HG03139 (cell line): ENCODE measurements at regions not wholly inside any gene's neighbourhood (a gene's known extent, or its start where the extent isn't known, plus 50 kb on each side); places are given as distances from the start of the nearest gene placed in this dataset.
"Not testable (repeated sequence)": the region's sequence is repeated elsewhere in the genome, so short reads cannot be mapped to it uniquely, and the experiment has no call there.

Experiments
- ATAC-seq: cut with Tn5 transposase; IDR thresholded peaks from one replicate; pipeline ENCODE4 v1.9.1; 2021; ENCODE audit not compliant: unreplicated experiment

DNA sequence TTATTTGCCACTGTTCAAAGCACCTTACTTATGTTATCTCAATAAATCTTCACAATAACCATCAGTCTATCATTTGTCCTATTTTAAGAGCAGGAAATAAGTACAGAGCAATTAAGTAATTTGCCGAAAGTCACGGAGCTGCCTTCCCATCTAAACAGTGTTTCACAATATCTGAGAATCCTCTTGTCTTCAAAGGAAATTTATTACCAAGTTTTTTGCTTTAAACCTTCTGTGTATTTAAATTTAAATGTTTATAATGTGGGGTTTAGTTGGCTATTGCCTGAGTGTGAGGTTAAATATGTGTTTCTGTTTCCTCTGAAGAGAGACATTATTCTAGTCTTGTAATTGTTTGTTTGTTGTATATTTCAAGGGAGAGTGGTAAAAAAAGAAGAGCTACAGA, 633.1 kb downstream of the EFNB2 start:
- no peak for ATAC-seq

DNA sequence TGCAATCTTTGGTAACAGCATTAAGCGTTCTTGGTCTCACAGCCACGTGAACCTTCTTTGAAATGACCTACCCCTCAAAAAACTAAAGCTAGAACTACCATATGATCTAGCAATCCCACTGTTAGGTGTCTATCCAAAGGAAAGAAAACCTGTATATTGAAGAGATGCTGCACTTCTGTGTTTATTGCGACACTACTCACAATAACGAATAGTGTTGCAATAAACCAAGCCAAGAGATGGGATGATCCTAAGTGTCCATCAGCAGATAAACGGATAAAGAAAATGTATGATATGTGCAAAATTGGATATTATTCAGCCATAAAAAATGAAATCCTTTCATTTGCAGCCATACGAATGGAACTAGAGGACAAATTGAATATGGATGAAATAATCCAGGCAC, 637.9 kb downstream of the EFNB2 start:
- no peak for ATAC-seq

DNA sequence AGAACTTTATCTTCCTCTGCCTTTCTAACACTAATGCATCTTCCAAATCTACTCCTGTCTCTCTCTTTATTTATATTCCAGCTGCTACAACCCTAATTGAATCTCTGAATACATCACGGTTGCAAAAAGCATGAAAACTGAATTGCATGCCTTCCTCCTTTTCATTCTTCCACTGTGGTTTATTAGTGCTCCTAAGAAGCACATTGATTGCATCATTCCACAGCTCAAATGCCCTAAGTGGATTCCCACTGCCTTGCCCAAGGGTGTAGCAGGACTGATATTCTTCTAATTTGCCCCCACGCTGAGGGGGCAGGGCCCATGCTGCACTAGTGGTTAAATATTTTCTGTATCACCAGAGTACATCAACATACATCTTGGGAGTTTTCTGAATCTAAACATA, 640.8 kb downstream of the EFNB2 start:
- no peak for ATAC-seq

DNA sequence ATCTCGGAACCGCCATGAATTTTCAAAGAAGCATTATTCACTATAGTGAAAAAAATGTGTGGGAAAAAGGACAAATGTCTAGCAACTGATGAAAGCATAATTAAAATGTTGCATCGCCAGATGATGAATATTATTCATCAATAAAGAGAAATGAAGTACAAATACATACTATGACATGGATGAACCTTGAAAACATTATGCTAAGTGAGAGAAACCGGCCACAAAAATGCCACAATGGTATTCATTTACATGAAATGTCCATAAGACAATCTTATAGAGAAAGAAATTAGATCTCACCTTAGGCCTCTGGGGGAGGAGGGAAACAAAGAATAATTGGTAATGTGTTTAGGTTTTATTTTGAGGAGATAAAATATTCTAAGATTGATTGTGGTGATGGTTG, 645.0 kb downstream of the EFNB2 start:
- no peak for ATAC-seq

DNA sequence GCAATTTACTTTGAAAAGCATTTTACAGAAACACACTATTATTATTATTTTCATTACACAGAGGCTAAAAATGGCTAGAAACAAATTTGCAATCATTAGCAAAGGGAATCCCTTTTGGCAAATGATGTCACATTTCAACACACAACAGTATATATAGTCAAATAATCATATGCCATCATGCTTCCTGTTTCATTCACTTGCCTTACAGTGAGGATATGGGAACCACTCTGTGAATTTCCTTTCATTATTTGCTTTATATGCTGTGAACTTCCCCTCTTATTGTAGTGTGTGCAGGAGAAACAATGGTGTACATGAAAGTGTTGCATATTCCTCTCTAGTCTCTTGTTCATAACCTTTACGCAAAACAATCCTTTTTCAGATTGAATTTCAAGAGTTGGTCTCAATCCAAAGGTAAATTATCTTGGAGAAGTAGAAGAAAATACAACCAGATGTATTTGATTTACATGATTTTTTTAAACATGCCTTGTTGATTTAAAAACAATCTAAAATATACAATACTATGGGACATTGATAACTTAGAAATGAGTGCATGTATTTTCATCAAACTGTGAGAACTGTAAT, 657.3 kb downstream of the EFNB2 start:
- no peak for ATAC-seq

DNA sequence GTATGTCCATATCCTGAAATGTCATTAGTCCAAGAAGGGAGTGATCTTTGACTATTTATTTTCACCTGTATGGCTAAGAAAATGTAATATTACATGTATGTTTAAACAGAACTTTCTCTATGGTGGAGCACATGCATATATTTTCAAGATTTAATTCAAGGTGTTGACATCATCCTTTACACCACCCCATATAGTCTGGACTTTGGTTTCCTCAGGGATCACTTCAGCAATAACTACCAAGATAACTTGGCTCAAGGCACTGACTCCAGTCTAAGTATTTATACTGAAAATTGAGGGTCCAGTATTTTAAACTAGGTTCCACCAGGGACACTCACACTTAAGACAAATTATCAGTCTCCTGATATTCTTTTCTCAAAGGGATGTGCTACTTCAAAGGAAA, 660.6 kb downstream of the EFNB2 start:
- no peak for ATAC-seq

DNA sequence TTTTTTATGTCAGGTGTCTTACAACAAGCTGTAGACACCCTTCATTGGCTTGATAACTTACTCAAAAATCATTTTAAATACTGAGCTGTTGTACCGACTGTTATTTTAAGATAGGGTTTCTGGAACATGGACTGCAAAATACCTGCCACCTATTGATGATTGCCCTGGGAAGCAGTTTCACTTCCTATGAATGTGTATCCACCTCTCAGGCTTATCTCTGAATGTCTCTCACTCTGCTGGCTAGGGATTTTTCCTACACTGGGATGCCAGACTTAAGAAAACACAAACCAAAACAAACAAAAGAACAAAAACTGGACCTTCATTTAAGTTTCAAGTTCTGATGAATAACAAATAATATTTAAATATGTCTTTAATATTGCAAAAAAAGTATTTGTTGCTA, 663.7 kb downstream of the EFNB2 start:
- ATAC-seq, result no peak

DNA sequence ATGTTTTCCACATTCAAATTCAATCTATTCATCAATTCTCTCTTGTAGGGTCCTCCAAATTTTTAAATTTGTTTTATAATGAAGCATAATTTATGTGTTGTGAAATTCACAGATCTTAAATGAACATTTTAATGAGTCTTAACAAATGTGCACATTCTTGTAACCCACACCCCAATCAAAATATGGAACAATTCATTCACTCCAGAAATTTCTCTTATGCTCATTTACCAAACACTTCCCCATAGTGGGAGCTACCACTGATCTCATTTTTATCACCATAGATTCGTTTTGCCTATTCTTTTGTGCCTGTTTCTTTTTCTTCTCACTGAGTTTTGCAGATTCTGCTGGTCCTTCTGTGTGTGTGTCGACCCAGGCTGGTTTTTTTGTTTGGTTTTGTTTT, 664.1 kb downstream of the EFNB2 start:
- ATAC-seq, result no peak

DNA sequence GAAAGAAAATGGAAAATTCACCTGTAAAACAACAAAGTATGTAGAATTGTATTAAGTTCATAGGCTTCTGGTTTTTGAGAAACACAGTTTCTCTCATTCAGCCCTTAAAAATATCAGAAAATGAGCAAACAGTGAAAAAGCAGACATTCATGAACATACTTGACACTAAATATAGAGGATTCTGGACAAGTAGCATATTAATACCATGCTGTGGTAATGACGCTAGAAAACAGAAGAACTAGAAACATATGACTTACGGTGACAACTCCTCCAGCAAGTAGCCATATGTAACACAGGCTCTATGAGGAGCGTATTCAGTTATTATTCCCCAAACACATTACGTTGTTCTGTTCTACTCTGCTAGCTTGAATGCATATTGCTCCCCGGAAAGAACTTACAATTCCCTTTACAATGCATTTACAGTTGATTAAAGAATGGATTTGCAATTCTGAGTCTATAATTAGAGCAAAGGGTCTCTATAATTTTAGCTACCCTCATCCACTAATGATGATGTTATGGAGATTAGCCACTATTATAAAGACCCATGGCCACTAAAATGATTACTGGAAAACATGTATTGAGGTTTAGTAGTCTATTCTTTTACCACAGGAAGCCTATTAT, 672.1 kb downstream of the EFNB2 start:
- no peak for ATAC-seq

DNA sequence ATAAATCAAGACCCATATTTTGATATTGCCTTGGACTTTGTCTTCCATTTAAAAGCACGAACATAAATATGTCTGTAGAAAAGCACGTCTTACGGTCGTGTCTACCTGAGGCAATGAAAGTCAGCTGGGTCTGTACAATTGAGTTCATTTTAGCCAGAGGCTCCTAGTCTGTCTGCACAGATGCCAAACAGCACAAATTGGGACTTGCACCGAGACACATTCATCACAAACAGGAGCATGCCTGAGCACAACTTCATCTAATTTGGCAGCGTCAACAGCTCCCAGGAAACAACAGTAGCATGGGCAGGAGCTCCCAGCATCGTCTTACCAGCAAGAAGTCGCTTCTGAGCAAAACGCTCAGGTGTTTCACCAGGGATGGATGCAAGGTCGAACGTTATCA, 687.0 kb downstream of the EFNB2 start:
- no peak for ATAC-seq

DNA sequence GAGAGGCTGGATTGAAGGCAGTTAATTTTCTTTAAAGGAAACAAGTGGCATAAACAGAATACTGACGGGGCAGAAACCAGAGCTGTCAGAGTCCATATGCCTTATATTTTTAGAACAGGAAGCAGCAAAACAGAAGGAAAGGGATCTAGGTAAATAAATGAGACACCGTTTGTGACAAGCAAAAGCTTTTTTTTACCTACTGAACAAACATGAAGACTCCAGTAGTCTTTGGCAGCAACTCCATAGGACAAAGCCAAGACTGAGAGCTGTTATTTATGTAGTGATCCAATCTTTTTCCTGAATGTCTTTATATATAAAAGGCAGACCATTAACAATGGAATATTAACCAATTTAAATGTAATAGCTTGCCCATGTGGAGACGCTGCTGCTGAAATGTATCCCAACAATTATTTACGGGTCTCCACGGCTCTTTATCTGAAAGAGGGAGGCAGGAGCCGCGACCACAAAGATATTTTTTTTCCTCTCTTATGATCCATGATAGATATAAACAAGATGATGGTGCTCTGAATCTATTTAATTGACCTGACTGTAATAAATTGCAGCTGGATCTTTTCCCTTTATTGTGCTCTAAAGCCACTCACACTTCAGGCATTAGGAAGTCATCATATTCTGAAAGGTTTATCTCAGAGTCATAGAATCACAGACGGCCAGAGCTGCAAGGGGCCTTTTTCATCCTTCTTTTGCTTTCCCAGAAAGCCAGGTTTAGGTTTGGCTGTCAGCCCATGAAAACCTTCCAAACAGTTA, 687.8 kb downstream of the EFNB2 start:
- ATAC-seq, result no peak

DNA sequence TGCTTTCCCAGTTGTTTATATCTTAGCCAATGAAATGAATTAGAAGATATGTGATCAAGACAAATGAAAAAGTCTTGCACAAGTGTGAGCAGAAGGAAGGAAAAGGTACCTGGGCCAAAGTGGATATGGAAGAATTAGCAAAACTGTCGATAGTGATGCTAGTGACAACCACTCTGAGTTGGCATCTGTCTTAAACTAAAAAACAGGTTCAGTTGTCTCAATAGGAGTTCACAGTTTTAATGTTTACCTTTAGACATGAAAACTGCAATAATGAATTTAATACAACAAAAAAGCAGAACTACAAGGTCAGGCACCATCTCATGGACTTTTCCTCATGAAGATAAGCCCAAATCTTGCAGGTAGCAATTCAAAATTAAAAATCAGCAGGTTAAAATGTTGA, 688.5 kb downstream of the EFNB2 start:
- no peak for ATAC-seq

DNA sequence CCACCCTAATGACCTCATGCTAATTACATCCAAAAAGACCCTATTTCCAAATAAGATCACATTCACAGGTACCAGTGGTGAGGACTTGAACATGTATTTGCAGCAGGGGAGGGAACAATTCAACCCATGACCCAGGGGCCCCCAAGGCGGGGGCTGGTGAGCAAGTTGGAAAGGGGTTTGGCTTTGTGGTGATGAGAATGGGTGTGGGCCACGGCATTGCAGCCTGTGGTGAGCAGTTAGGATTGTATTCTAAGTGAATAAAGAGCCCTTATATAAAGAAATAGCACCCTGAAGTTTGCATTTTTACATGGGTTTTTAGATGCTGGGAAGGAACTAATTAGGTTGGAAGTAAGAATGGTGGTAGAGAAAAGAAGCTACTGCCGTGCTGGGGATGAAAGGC, 694.2 kb downstream of the EFNB2 start:
- no peak for ATAC-seq

DNA sequence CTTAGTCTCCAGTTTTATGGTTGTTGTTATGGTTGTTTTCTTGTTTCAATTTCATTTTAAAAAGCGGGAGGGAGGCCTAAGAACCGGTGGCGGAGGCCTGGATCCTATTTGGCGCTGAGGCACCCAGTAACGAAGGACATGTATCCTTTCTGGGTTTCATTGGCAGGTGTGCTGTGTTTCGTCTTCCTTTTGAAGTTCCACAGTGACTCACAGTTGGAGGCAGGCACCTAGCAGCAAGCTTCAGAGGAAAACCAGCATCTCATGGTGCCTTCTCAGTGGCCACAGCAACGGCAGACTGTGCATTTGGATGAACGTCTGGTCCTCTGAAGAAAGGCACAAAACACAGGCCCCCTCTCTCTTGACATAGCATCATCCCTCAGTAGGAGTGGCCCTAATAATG, 697.2 kb downstream of the EFNB2 start:
- ATAC-seq, result no peak

DNA sequence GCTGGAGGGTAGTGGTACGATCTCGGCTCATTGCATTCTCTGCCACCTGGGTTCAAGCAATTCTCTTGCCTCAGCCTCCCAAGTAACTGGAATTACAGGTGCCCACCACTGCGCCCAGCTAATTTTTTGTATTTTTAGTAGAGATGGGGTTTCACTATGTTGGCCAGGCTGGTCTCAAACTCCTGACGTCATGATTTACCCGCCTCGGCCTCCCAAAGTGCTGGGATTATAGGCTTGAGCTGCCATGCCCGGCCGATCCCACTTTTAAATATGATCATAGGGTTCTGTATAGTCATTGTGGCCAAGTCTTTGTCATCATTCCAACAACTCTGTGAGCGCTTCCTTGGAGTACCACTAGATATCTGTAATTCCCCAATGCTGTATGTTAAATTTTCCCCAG, 698.2 kb downstream of the EFNB2 start:
- not testable (repeated sequence) for ATAC-seq

DNA sequence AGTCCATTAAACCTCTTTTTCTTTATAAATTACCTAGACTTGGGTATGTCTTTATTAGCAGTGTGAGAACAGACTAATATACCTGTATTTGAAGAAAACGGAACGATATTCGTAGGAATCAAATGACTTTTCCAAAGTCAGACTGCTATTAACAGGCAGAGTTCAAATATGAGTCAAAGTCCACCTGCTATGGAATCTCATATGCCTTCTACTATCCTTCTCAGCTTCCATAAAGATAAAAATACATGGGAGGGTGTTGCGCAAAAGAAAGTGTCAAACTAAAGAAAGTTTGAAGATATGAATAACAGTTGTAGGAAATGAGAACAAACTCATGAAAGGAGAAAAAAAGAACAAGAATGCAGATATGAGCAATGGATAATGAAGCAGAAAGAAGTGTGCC, 704.6 kb downstream of the EFNB2 start:
- ATAC-seq, result no peak

DNA sequence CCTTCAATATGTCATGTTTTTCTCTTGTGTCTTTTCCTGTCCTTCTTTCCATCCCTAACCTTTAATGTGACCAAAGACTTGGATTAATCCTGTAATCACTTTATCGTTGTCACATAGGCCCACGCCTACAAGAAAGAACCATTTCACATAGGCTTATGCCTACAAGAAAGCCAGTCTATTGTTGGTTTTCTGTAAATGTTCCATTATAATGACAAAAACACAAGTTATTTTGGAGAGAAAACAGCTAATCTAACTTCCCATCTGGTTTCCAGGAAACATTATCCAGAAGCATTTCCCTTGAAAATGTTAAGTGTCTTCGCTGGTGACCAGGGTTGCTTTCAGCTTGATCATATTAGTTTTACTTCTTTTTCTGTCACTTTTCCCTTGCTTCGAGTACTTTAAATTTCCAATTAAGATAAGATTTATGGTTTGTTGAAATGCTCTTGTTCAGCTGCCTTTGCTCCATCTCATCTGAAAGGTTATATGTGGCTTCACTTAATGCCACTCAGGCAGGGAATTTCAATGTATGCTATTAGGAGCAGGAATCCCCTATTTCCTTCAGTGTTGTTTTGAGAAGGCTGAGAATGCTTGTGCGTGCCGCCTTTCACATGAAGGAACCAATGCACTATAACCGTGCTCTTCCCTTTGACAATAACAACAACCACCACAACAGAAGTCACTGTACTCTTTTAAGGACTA, 708.2 kb downstream of the EFNB2 start:
- ATAC-seq, result no peak

DNA sequence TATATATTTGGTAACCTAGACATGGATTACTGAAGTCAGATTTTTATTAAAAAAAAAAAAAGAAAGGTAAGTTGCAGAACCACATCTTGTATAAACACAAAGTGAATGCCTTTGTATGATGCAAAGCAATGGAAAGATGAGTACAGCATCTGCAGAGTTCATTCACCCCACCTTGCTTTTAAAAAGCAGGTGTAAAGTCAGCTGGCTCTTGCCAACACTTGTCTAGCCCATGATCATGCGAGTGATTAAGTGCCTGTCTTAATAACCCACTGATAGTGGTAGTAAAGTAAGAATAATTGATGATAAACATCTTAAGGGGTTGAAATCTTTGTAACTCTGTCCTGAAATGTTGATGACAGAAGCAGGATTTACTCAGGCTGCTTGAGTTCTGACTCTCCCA, 710.4 kb downstream of the EFNB2 start:
- ATAC-seq, result no peak

DNA sequence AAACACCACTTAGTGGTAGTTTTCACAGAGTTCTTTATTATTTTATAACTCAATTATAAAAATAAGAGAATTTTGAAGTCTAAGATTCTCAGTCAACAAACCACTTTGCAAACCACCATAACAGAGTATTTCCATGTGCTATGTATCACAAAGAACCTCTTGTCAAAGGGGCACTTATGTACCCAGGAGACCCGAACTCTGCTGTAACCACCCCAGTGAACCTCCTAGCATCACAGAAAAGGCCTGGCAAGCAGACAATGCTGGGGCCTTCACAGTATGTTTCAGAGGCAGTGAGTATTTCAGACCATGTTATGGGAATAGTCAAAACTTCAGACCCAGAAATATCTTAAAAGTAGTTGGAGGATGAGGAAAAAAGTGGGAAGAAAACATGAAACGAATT, 714.1 kb downstream of the EFNB2 start:
- no peak for ATAC-seq

DNA sequence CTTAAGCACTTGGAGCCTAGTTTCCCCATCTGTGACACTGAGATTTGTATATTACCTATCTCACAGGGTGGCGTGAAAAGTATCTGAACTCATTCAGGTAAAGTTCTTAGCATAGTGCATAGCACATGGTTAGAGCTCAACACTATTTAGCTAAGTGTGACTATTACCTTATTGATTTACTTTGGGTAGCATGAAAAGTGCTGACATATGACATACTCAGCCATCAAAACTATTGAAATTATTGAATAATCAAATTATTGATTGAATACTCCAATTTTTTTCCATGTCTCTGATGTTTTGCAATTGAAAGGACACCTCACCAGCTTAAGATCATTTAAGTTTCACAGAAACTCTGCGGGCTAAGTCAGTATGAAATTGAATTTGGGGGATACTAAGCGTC, 715.0 kb downstream of the EFNB2 start:
- ATAC-seq, result no peak

DNA sequence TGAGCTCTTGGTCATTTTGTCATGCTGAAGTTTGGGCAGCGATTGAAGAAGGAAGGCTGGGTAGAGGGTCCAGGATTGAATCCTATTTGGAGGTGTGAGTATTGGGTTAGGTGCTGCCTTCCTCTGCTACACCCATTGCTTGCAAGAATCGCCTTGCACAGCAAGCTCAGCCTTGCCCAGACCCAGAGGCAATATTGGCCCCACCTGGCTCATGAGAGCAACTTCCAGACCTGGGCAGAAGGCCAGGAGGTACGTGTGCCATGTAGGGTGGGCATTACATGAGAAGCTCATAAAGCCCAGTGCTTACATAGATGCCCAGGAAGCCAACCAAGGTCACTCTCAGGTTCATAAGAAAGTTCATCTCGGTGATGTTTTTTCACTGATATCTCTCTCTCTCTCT, 718.0 kb downstream of the EFNB2 start:
- ATAC-seq, result no peak

DNA sequence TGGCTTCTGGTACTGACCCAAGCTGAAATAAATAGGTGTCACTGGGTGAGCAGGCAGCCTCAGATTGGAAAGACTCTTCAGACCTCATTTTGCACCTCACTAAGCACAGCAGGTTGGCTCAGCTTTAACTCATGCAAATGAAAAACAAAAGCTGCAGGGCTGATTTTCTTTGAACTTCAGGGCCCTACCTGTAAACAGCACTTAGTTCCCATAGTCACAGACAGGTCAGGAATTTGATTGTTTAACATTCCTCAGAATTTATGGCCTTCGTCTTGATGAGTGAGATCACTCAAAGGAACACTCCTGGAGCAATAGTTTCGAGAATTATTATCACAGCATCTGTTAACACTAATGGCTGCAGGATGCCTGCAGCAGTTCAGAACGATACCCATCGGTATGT, 718.5 kb downstream of the EFNB2 start:
- ATAC-seq, result no peak
